OCI-LY3 (cell line): ENCODE measurements at regions not wholly inside any gene's neighbourhood (a gene's known extent, or its start where the extent isn't known, plus 50 kb on each side); places are given as distances from the start of the nearest gene placed in this dataset.

Experiments used
- EZH2phosphoT487 ChIP-seq: fragments of 200-600 bp; shearing (Covaris generic); IDR thresholded peaks from 2 replicates; pipeline ENCODE4 v1.6.1; 2018; ENCODE audit warnings: antibody characterized with exemption, mixed run types, low read depth
- TF ChIP-seq, protein P1 (sequence below): fragments of 200-600, 300-600 bp; sonication (generic); IDR thresholded peaks from 2 replicates; pipeline ENCODE4 v1.5.1; 2014; ENCODE audit warnings: antibody characterized with exemption, low read length, low read depth

- TF ChIP-seq, protein P1, sequence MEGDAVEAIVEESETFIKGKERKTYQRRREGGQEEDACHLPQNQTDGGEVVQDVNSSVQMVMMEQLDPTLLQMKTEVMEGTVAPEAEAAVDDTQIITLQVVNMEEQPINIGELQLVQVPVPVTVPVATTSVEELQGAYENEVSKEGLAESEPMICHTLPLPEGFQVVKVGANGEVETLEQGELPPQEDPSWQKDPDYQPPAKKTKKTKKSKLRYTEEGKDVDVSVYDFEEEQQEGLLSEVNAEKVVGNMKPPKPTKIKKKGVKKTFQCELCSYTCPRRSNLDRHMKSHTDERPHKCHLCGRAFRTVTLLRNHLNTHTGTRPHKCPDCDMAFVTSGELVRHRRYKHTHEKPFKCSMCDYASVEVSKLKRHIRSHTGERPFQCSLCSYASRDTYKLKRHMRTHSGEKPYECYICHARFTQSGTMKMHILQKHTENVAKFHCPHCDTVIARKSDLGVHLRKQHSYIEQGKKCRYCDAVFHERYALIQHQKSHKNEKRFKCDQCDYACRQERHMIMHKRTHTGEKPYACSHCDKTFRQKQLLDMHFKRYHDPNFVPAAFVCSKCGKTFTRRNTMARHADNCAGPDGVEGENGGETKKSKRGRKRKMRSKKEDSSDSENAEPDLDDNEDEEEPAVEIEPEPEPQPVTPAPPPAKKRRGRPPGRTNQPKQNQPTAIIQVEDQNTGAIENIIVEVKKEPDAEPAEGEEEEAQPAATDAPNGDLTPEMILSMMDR, result no peak
- no peak for TF ChIP-seq EZH2phosphoT487
These were observed 345.5 kb downstream of the RNF144A start for GRCh38 chr2:7262727-7263126.
